ENCODE measurements at regions not wholly inside any gene's neighbourhood (a gene's known extent, or its start where the extent isn't known, plus 50 kb on each side); places are given as distances from the start of the nearest gene placed in this dataset.

DNA sequence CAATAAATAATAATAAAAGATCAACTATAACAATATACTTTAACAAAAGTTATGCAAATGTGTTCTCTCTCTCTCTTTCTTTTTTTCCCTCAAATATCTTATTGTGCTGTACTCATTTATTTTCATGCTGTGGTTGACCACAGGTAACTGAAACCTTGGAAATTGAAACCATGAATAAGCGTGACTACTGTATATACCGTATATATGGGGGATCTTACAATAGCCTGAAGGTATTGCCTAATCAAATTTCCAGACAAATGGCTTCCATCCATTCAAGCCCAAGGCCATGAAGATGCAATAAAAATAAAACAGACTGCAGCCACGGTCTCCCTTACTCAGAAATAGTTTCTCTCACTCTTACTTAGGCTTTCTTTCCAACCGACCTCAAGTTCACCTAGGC lies 98.3 kb downstream of the SLITRK6 start:
- TF ChIP-seq POLR2AphosphoS5 (IDR thresholded peaks at IDR 0.05): no peak
- TF ChIP-seq, protein P1, sequence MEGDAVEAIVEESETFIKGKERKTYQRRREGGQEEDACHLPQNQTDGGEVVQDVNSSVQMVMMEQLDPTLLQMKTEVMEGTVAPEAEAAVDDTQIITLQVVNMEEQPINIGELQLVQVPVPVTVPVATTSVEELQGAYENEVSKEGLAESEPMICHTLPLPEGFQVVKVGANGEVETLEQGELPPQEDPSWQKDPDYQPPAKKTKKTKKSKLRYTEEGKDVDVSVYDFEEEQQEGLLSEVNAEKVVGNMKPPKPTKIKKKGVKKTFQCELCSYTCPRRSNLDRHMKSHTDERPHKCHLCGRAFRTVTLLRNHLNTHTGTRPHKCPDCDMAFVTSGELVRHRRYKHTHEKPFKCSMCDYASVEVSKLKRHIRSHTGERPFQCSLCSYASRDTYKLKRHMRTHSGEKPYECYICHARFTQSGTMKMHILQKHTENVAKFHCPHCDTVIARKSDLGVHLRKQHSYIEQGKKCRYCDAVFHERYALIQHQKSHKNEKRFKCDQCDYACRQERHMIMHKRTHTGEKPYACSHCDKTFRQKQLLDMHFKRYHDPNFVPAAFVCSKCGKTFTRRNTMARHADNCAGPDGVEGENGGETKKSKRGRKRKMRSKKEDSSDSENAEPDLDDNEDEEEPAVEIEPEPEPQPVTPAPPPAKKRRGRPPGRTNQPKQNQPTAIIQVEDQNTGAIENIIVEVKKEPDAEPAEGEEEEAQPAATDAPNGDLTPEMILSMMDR (IDR thresholded peaks at IDR 0.05): no peak

Data from breast epithelium (tissue), 3 donors.